SK-N-SH (cell line): ENCODE measurements at regions not wholly inside any gene's neighbourhood (a gene's known extent, or its start where the extent isn't known, plus 50 kb on each side); places are given as distances from the start of the nearest gene placed in this dataset.

Experiments
- CTCF ChIP-seq: fragments of 200-600 bp; sonication (generic); IDR thresholded peaks from 2 replicates; pipeline ENCODE4 v1.6.1; 2017; ENCODE audit warnings: antibody characterized with exemption, mild to moderate bottlenecking, moderate library complexity
- EP300 ChIP-seq, 2 experiments: IDR thresholded peaks; 2 replicates each; pipeline versions ENCODE4 v1.4.0 to v1.6.1; 2012; ENCODE audit warnings: borderline replicate concordance in 1 of 2, low read depth in 1 of 2, low read length in 1 of 2
- FOXJ3 ChIP-seq: sonication (generic); formaldehyde crosslinking; IDR thresholded peaks from 2 replicates; pipeline ENCODE4 v1.5.1; 2020; ENCODE audit warnings: mild to moderate bottlenecking, missing genetic modification reagents
- MXI1 ChIP-seq: IDR thresholded peaks from 2 replicates; pipeline ENCODE4 v1.6.1; 2012; ENCODE audit warnings: mild to moderate bottlenecking, low read depth, low read length, improper control_type of control experiment
- POLR2AphosphoS5 ChIP-seq: IDR thresholded peaks from 2 replicates; pipeline ENCODE4 v1.6.1; 2012; ENCODE audit warnings: low read depth, low read length
- RCOR1 ChIP-seq: fragments of 150-350 bp; IDR thresholded peaks from 2 replicates; pipeline ENCODE4 v1.6.1; 2017; ENCODE audit warnings: antibody characterized with exemption, low read length
- REST ChIP-seq: IDR thresholded peaks from 2 replicates; pipeline ENCODE4 v1.6.1; 2012; ENCODE audit warnings: mild to moderate bottlenecking, low read depth, low read length, moderate library complexity
- YY1 ChIP-seq: IDR thresholded peaks from 2 replicates; pipeline ENCODE4 v1.4.0; 2012; ENCODE audit warnings: low read depth, mild to moderate bottlenecking

- TF ChIP-seq FOXJ3 (CRISPR knock-in tag) (no peak), CTCF (no peak), POLR2AphosphoS5 (no peak), REST (no peak), EP300 (IDR thresholded peaks at IDR 0.05; ENCODE audit: borderline replicate concordance in 1 of 2, low read depth in 1 of 2, low read length in 1 of 2) (no peak), YY1 (no peak), MXI1 (no peak), RCOR1 (no peak)
Measured at GRCh38 chr19:28522545-28522922, 690.4 kb downstream of the UQCRFS1 start.
